ENCODE measurements at regions not wholly inside any gene's neighbourhood (a gene's known extent, or its start where the extent isn't known, plus 50 kb on each side); places are given as distances from the start of the nearest gene placed in this dataset.

DNA sequence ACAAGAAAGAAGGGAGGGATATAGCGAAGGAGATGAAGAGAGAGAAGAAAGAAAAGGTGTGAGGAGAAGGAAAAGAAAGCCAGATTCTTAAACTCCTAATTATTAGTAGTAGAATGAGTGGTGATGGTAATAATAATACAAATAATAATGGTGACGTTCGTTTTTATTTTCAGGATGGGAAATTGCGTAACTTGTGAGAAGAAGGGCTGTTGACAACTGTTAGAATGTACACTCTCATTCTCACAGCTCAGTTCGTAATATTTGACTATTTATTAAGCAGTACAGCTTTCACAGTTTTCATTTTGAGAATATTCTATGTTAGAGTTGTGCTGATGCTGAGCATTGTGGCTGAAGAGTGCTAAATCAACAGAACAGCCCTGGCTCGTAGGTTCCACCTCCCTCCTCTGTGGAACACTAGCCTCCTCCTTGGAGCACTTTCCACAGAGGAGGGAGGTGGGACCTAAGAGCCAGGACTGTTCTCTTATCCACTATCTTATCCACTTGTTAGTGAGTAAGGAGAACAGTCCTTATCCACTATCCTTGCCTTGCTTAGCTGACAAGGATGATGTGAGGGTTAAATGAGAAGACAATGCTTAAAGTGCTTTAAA lies 258.3 kb upstream of the VLDLR start (continued):
- TF ChIP-seq, protein P1, sequence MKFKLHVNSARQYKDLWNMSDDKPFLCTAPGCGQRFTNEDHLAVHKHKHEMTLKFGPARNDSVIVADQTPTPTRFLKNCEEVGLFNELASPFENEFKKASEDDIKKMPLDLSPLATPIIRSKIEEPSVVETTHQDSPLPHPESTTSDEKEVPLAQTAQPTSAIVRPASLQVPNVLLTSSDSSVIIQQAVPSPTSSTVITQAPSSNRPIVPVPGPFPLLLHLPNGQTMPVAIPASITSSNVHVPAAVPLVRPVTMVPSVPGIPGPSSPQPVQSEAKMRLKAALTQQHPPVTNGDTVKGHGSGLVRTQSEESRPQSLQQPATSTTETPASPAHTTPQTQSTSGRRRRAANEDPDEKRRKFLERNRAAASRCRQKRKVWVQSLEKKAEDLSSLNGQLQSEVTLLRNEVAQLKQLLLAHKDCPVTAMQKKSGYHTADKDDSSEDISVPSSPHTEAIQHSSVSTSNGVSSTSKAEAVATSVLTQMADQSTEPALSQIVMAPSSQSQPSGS (IDR thresholded peaks at IDR 0.05; ENCODE audit: low read length): no peak
- no peak for TF ChIP-seq ZNF217 (IDR thresholded peaks at IDR 0.05)
- TF ChIP-seq HDAC2 (IDR thresholded peaks at IDR 0.05): no peak
- TF ChIP-seq EZH2 (IDR thresholded peaks at IDR 0.05; ENCODE audit: borderline replicate concordance, control insufficient read depth, low read depth, low read length): no peak
- TF ChIP-seq RELA (IDR thresholded peaks at IDR 0.05; ENCODE audit: borderline replicate concordance, partially characterized antibody): no peak
- TF ChIP-seq, protein P2, sequence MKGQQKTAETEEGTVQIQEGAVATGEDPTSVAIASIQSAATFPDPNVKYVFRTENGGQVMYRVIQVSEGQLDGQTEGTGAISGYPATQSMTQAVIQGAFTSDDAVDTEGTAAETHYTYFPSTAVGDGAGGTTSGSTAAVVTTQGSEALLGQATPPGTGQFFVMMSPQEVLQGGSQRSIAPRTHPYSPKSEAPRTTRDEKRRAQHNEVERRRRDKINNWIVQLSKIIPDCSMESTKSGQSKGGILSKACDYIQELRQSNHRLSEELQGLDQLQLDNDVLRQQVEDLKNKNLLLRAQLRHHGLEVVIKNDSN (IDR thresholded peaks at IDR 0.05; ENCODE audit: borderline replicate concordance, extremely low read length, insufficient read depth, low read depth, low read length): no peak
- no peak for TF ChIP-seq HDGF (IDR thresholded peaks at IDR 0.05)
- TF ChIP-seq, protein P3, sequence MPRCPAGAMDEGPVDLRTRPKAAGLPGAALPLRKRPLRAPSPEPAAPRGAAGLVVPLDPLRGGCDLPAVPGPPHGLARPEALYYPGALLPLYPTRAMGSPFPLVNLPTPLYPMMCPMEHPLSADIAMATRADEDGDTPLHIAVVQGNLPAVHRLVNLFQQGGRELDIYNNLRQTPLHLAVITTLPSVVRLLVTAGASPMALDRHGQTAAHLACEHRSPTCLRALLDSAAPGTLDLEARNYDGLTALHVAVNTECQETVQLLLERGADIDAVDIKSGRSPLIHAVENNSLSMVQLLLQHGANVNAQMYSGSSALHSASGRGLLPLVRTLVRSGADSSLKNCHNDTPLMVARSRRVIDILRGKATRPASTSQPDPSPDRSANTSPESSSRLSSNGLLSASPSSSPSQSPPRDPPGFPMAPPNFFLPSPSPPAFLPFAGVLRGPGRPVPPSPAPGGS (IDR thresholded peaks at IDR 0.05; ENCODE audit: borderline replicate concordance, insufficient read depth, low read depth, low read length, poor library complexity, severe bottlenecking): no peak

DNA sequence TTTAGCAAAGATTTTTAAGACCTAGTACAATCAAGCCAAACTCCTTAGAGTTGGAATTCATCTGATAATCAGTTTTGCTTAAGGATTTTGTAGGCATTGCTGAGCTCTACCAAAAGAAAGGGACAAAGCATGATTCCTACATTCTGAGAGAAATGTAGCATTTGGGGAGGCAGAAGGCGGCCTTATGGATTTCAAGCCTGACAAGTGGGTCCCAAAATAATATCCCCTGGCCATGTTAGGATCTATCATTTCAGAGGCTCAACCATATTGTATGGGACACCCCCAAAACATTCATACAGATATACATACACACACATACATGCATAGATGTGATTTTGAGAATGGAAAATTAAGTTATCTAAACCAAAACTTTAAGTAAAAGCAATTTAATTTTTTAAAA lies 257.8 kb upstream of the VLDLR start:
- Histone ChIP-seq H2AFZ (ENCODE audit: control insufficient read depth, low read depth, low read length) (no peak overlapping the region), H3K79me2 (ENCODE audit: control insufficient read depth, insufficient read depth, low read length) (no peaks in the 10 kb centered on the region), H3K4me1 (ENCODE audit: control insufficient read depth, insufficient read depth, low read length) (no peaks in the 10 kb centered on the region), H4K20me1 (ENCODE audit: control insufficient read depth, insufficient read depth) (no peaks in the 10 kb centered on the region), H3K27ac (ENCODE audit: control insufficient read depth, insufficient read depth) (no peak overlapping the region), H3K4me2 (ENCODE audit: control insufficient read depth, insufficient read depth) (no peak overlapping the region), H3K36me3 (ENCODE audit: control insufficient read depth in 2 of 2, insufficient read depth in 2 of 2, low read length in 1 of 2) (no peaks in the 10 kb centered on the region), H3K27me3 (replicated peaks in 1 of 2; ENCODE audit: control insufficient read depth in 2 of 2, insufficient read depth in 2 of 2, low read length in 1 of 2) (no peaks in the 10 kb centered on the region), H3K9me3 (replicated peaks; ENCODE audit: control insufficient read depth, insufficient read depth, low read length) (no peaks in the 10 kb centered on the region), H3K4me3 (no peak overlapping the region), H3K9ac (ENCODE audit: control insufficient read depth, insufficient read depth, low read length) (no peak overlapping the region)
- RAD21 ChIA-PET (ENCODE audit: unreplicated experiment): no interaction called here
- WGBS (ENCODE audit: insufficient coverage, insufficient replicate concordance, low lambda C conversion rate, missing lambda C conversion rate): 0% methylated on average over 1 of the region's 1 CpG
- intact Hi-C loops (cut with micrococcal nuclease; ENCODE audit: unreplicated experiment): no loop called here
- FAIRE-seq (no peak), ATAC-seq (no peak), DNase-seq (ENCODE audit: low read depth, low spot score) (no peak)
- POLR2A ChIA-PET: no interaction called here
- in situ Hi-C loops (cut with MboI): no loop called here
- SMC1A ChIA-PET (ENCODE audit: uncharacterized antibody, unreplicated experiment): interaction anchor here (1.3 kb wide), 1 partner anchor 44 kb away, joined by 3 read pairs; no protein-coding TSS in a partner anchor
- no TSS peak for BruUV-seq (replicated peaks)
- CTCF ChIA-PET: no interaction called here
- TF ChIP-seq BACH1 (IDR thresholded peaks at IDR 0.05; ENCODE audit: borderline replicate concordance) (no peak), RELA (IDR thresholded peaks at IDR 0.05; ENCODE audit: borderline replicate concordance, partially characterized antibody) (no peak), CEBPB (IDR thresholded peaks at IDR 0.05; ENCODE audit: borderline replicate concordance in 1 of 2, low read depth in 2 of 2, low read length in 2 of 2) (no peak), SUZ12 (IDR thresholded peaks at IDR 0.05; ENCODE audit: unreplicated experiment) (no peak), SP1 (IDR thresholded peaks at IDR 0.05; ENCODE audit: low read depth, low read length) (no peak), BCL11A (IDR thresholded peaks at IDR 0.05; ENCODE audit: low read depth, low read length) (no peak), SMAD1 (IDR thresholded peaks at IDR 0.05; ENCODE audit: low read depth, partially characterized antibody) (no peak), IKZF1 (conservative IDR thresholded peaks at IDR 0.05) (no peak)
- TF ChIP-seq, protein P4, sequence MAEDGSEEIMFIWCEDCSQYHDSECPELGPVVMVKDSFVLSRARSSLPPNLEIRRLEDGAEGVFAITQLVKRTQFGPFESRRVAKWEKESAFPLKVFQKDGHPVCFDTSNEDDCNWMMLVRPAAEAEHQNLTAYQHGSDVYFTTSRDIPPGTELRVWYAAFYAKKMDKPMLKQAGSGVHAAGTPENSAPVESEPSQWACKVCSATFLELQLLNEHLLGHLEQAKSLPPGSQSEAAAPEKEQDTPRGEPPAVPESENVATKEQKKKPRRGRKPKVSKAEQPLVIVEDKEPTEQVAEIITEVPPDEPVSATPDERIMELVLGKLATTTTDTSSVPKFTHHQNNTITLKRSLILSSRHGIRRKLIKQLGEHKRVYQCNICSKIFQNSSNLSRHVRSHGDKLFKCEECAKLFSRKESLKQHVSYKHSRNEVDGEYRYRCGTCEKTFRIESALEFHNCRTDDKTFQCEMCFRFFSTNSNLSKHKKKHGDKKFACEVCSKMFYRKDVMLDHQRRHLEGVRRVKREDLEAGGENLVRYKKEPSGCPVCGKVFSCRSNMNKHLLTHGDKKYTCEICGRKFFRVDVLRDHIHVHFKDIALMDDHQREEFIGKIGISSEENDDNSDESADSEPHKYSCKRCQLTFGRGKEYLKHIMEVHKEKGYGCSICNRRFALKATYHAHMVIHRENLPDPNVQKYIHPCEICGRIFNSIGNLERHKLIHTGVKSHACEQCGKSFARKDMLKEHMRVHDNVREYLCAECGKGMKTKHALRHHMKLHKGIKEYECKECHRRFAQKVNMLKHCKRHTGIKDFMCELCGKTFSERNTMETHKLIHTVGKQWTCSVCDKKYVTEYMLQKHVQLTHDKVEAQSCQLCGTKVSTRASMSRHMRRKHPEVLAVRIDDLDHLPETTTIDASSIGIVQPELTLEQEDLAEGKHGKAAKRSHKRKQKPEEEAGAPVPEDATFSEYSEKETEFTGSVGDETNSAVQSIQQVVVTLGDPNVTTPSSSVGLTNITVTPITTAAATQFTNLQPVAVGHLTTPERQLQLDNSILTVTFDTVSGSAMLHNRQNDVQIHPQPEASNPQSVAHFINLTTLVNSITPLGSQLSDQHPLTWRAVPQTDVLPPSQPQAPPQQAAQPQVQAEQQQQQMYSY (CRISPR knock-in tag; IDR thresholded peaks at IDR 0.05): no peak
